CD4-positive, CD25-positive, alpha-beta regulatory T cell (primary cell): ENCODE measurements at regions not wholly inside any gene's neighbourhood (a gene's known extent, or its start where the extent isn't known, plus 50 kb on each side); places are given as distances from the start of the nearest gene placed in this dataset.
A peak's percentile ranks its signal among the peaks of the same experiment; 100 is the strongest.

Experiments used
- ATAC-seq, 2 donors: fragments of 150-1000 bp; cut with Tn5 transposase; one replicate each; pipeline ENCODE4 v1.10.0; 2021; ENCODE audit warnings: low read depth in 2 of 2, moderate number of reproducible peaks in 2 of 2, moderate library complexity in 1 of 2
- DNase-seq, 3 donors: peaks; one replicate each; pipeline versions ENCODE4 v3.0.0 to v3.0.0-alpha.2; 2012 to 2022; ENCODE audit warnings: mixed read lengths in 1 of 3
- H3K27ac ChIP-seq: one replicate; pipeline ENCODE4 v1.7.0; 2013; ENCODE audit warnings: mild to moderate bottlenecking, low read length; ENCODE audit not compliant: insufficient read depth, poor library complexity, severe bottlenecking
- H3K27me3 ChIP-seq: one replicate; pipeline ENCODE4 v1.7.0; 2013; ENCODE audit warnings: low read length; ENCODE audit not compliant: control insufficient read depth, insufficient read depth
- H3K36me3 ChIP-seq: one replicate; pipeline ENCODE4 v1.7.0; 2013; ENCODE audit warnings: mild to moderate bottlenecking, low read length, moderate library complexity; ENCODE audit not compliant: control insufficient read depth, insufficient read depth
- H3K4me1 ChIP-seq: 2 replicates; pipeline ENCODE4 v1.7.0; 2013; ENCODE audit warnings: mild to moderate bottlenecking, low read length; ENCODE audit not compliant: insufficient read depth, control insufficient read depth, poor library complexity, severe bottlenecking
- H3K4me3 ChIP-seq: one replicate; pipeline ENCODE4 v1.7.0; 2013; ENCODE audit warnings: low read depth, mild to moderate bottlenecking, low read length, moderate library complexity
- H3K9me3 ChIP-seq, 2 experiments: 1 replicate in 1 of 2; 2 replicates in 1 of 2; pipeline ENCODE4 v1.7.0; 2013; ENCODE audit warnings: low read length in 2 of 2, mild to moderate bottlenecking in 1 of 2, moderate library complexity in 1 of 2; ENCODE audit not compliant: control insufficient read depth in 2 of 2
- H3K27ac Mint-ChIP-seq, 3 donors: one replicate each; pipeline ENCODE4 v1.8.0; 2020 to 2022; ENCODE audit warnings: mild to moderate bottlenecking in 3 of 3, mixed read lengths in 3 of 3, moderate library complexity in 2 of 3
- H3K27me3 Mint-ChIP-seq: one replicate; pipeline ENCODE4 v1.8.0; 2022; ENCODE audit warnings: mild to moderate bottlenecking, mixed read lengths
- H3K36me3 Mint-ChIP-seq: one replicate; pipeline ENCODE4 v1.8.0; 2020; ENCODE audit warnings: mixed read lengths
- H3K4me1 Mint-ChIP-seq, 4 donors: one replicate each; pipeline ENCODE4 v1.8.0; 2020 to 2022; ENCODE audit warnings: mixed read lengths in 4 of 4, mild to moderate bottlenecking in 1 of 4
- H3K4me3 Mint-ChIP-seq, 4 donors: one replicate each; pipeline ENCODE4 v1.8.0; 2020 to 2022; ENCODE audit warnings: mild to moderate bottlenecking in 4 of 4, mixed read lengths in 4 of 4, moderate library complexity in 3 of 4
- H3K9me3 Mint-ChIP-seq, 7 donors: one replicate each; pipeline ENCODE4 v1.8.0; 2020 to 2022; ENCODE audit warnings: mixed read lengths in 7 of 7, mild to moderate bottlenecking in 3 of 7, moderate library complexity in 2 of 7

DNA sequence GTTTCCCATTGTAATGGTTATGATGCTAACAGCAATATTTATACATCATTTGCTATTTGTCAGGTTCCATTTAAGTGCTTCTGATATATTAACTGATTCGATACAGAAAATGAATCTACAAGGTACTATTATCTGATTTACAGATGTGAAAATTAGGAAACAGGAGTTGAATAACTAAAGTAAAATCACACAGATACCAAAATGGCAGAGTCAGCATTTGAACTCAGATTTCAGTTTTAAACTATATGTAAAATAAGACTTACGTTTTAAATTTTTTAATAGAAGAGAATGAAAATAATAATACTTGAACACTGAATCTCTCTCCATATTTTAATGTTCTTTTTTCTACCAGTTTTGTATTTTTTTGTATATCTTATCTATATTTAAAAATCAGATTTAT lies 313.2 kb downstream of the MDFIC start:
- Mint-ChIP-seq H3K27me3 (no peaks in the 10 kb centered on the region), H3K4me3 (no peak overlapping the region), H3K9me3 (peaks cover 0 to 11% (median 3%) of the 10 kb centered on the region in 7 donors), H3K36me3 (no peaks in the 10 kb centered on the region), H3K4me1 (peaks cover 2 to 16% (median 7%) of the 10 kb centered on the region in 4 donors), H3K27ac (no peak overlapping the region)
- Histone ChIP-seq H3K27me3 (no peaks in the 10 kb centered on the region), H3K4me1 (peaks cover 2% of the 10 kb centered on the region), H3K36me3 (no peaks in the 10 kb centered on the region), H3K27ac (no peak overlapping the region), H3K4me3 (no peak overlapping the region), H3K9me3 (no peaks in the 10 kb centered on the region)
- ATAC-seq: no peak
- no peak for DNase-seq

DNA sequence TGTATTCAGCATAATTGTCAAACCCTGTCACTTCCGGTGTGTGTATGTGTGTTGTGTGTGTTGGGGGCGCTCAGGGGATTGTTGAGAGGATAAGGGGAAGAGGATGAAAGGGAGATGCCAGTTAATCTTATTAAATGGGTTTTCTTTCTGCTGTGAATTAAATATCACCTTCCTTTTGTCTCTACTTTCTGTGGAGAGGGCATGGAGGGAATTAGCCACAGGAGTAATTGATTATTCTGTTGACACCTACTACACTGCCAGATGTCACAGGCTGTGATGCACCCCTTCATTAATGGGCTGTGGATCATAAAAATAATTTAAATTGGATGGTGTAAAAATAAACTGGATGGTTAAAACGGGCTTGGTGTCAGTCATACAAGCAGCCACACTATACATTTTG lies 311.9 kb downstream of the MDFIC start:
- H3K4me1 Mint-ChIP-seq: peaks cover 2 to 29% (median 15%) of the 10 kb centered on the region in 4 donors
- H3K27ac Mint-ChIP-seq: no peak overlapping the region
- no peak for DNase-seq
- Histone ChIP-seq H3K4me1 (peaks cover 9% of the 10 kb centered on the region), H3K9me3 (no peaks in the 10 kb centered on the region), H3K27me3 (no peaks in the 10 kb centered on the region), H3K36me3 (no peaks in the 10 kb centered on the region), H3K27ac (no peak overlapping the region), H3K4me3 (no peak overlapping the region)
- no peak overlapping the region for H3K4me3 Mint-ChIP-seq
- H3K9me3 Mint-ChIP-seq: peaks cover 0 to 11% (median 3%) of the 10 kb centered on the region in 7 donors
- ATAC-seq: no peak
- H3K27me3 Mint-ChIP-seq: no peaks in the 10 kb centered on the region
- H3K36me3 Mint-ChIP-seq: no peaks in the 10 kb centered on the region

DNA sequence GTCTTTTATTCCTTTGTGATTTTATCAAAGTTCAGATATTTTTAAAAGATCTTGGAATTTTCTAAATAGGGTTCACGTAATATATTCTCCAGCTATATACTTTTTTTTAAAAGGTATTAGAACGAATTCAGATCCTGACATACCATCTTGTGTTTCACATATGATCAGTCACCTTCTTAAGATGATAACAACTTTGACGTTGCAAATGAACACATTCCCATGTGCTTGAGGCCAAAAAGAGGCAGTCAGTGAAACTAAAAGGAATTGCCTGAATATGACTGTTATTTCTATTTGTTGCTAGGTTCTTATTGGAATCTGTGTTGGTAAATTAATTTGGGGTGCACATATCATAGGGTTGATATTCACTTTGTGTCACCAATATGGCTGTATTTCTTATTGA lies 310.1 kb downstream of the MDFIC start:
- Histone ChIP-seq H3K4me1 (peaks cover 9% of the 10 kb centered on the region), H3K36me3 (no peaks in the 10 kb centered on the region), H3K4me3 (no peak overlapping the region), H3K9me3 (no peaks in the 10 kb centered on the region), H3K27me3 (no peaks in the 10 kb centered on the region), H3K27ac (no peak overlapping the region)
- Mint-ChIP-seq H3K9me3 (peaks cover 0 to 11% (median 3%) of the 10 kb centered on the region in 7 donors), H3K4me3 (no peak overlapping the region), H3K27me3 (no peaks in the 10 kb centered on the region), H3K36me3 (no peaks in the 10 kb centered on the region), H3K4me1 (peaks cover 2 to 31% (median 17%) of the 10 kb centered on the region in 4 donors), H3K27ac (no peak overlapping the region)
- DNase-seq (no peak), ATAC-seq (no peak)

DNA sequence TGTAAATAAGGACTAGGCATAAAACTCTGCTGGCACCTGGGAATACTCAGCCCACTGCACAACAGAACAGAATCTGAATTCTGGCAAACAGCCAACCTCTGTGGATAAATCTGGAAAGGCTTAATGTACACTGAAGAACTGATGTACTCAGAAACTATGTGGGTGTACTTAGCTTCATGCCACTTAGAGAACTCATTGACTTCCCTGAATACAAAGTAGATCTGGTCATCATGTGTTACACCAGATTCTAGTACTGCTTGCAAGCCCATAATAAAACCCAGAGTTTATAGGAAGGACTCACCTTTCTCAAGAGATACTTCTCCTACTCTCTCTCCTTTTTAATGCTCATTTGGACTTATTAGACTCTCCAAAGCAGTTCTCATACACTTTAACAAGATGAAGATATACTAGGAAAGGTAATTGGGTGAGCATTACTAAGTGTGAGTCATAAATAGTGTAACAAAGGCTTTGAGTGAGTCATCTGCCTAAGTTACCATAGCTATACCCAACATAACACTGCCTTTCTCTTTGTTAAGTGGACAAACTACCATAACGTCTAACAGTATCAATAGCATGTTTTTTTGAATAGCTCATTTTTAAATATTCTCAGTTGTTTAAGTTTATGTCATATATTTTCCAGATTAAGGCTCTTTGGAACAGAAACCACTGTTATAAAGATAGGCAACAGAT lies 309.1 kb downstream of the MDFIC start:
- H3K4me1 ChIP-seq: peaks cover 9% of the 10 kb centered on the region
- Mint-ChIP-seq H3K36me3 (no peaks in the 10 kb centered on the region), H3K27me3 (no peaks in the 10 kb centered on the region), H3K4me3 (no peak overlapping the region), H3K4me1 (peaks cover 2 to 31% (median 17%) of the 10 kb centered on the region in 4 donors), H3K9me3 (peaks cover 0 to 11% (median 0%) of the 10 kb centered on the region in 7 donors), H3K27ac (peak overlapping the region in 1 of 3 donors; percentile 11)
- no peak overlapping the region for H3K27ac ChIP-seq
- H3K4me3 ChIP-seq: no peak overlapping the region
- H3K36me3 ChIP-seq: no peaks in the 10 kb centered on the region
- peak in 2 of 3 donors; percentile 9 to 16 for DNase-seq
- H3K27me3 ChIP-seq: no peaks in the 10 kb centered on the region
- no peaks in the 10 kb centered on the region for H3K9me3 ChIP-seq
- peak; percentile 89 to 90 for ATAC-seq

DNA sequence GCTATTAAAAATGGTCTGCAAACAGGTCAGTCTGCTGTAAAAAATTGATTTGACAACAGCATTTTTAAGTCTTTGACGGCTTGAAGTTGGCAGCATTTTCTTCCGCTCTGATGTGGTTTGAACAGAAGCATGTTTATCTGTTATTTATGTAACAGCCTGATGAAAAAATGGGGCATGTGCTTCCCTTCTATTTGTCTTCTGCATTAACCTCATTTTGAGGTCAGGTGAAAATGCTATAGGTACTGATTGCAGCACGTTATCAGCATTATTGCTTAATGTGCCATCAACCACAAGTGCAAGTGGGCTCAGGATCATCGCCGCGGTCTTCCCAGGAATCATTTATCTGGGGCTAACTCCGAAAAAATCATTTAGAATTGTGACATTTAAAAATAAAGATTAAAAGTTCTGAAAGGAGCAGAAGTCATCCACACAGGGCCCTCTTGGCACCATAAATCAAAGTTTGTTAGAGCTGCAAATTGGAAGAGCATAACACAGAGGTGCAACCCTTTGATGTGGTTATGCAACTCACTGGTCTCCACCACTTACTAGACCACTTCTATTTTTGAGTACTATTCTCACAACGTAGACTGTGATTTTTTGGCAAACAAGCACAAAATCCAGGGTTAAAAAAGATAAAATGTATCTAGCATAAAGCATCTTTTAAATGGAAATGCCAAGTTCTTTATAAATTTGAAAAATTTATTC lies 307.7 kb downstream of the MDFIC start:
- Histone ChIP-seq H3K4me1 (peaks cover 9% of the 10 kb centered on the region), H3K27ac (no peak overlapping the region), H3K4me3 (no peak overlapping the region), H3K27me3 (no peaks in the 10 kb centered on the region), H3K9me3 (no peaks in the 10 kb centered on the region), H3K36me3 (no peaks in the 10 kb centered on the region)
- H3K27ac Mint-ChIP-seq: peak overlapping the region in 2 of 3 donors; percentile 34 to 47
- peaks cover 0 to 3% (median 0%) of the 10 kb centered on the region in 7 donors for H3K9me3 Mint-ChIP-seq
- DNase-seq: peak in 2 of 3 donors; percentile 18 to 41
- H3K36me3 Mint-ChIP-seq: no peaks in the 10 kb centered on the region
- peak overlapping the region in 2 of 4 donors; percentile 32 to 82 for H3K4me3 Mint-ChIP-seq
- no peak for ATAC-seq
- H3K4me1 Mint-ChIP-seq: peaks cover 2 to 31% (median 17%) of the 10 kb centered on the region in 4 donors
- no peaks in the 10 kb centered on the region for H3K27me3 Mint-ChIP-seq

DNA sequence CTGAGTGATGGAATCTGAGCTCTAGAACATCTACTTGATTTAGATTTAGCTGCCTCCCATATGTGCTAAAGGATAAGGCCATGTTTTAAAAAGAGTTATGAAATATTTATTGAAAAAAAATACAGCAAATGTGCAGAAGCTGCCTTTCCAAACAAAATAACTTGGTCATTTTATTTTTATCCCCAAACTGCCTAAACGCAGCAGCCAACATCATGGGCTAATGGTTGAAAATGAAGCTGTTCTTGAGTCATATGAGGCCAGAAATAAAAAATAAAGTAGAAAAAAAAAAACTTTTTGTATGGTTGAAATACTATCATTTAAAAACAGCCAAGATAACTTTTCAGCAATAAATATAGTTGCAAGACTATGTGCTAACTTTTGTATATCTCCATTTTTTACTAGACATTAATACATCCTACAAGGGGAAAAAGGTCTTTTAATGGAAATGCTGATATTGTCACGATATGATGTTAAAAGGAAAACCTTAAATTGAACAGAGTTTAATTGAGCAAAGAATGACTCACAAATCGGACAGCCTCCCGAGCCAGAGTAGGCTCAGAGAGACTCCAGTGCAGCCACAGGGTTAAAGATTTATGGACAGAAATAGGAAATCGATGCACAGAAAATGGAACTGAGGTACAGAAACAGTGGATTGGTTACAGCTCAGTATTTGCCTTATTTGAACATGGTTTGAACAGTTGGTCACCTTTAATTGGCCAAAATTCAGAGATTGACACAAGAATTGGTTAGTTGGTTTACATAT lies 305.8 kb downstream of the MDFIC start:
- Mint-ChIP-seq H3K4me3 (no peak overlapping the region), H3K4me1 (peaks cover 2 to 29% (median 17%) of the 10 kb centered on the region in 4 donors), H3K27me3 (no peaks in the 10 kb centered on the region), H3K9me3 (peaks cover 0 to 3% (median 0%) of the 10 kb centered on the region in 7 donors), H3K27ac (no peak overlapping the region), H3K36me3 (no peaks in the 10 kb centered on the region)
- DNase-seq (no peak), ATAC-seq (no peak)
- no peak overlapping the region for H3K27ac ChIP-seq
- no peaks in the 10 kb centered on the region for H3K9me3 ChIP-seq
- peaks cover 9% of the 10 kb centered on the region for H3K4me1 ChIP-seq
- no peaks in the 10 kb centered on the region for H3K36me3 ChIP-seq
- H3K27me3 ChIP-seq: no peaks in the 10 kb centered on the region
- H3K4me3 ChIP-seq: no peak overlapping the region

DNA sequence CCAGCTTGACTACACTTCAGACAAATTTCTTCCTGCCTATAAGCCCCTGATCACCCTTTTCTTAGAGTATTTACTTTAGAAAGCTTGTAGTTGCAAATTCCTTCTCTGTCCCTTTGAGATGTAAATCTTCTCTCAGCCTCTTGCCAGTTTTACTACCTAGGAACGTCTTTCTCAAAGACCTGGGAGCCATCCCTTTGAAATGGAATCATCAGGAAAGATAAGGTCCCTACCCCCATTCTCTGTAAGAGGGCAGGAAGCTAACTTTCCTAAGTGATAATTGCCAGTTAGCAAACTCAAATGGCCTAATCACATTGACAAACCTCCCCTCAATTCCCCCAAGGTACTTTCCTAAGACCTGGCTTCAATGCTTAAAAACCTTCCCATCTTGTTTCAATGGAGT lies 304.5 kb downstream of the MDFIC start:
- no peak overlapping the region for H3K27ac Mint-ChIP-seq
- peaks cover 0 to 3% (median 0%) of the 10 kb centered on the region in 7 donors for H3K9me3 Mint-ChIP-seq
- no peaks in the 10 kb centered on the region for H3K27me3 ChIP-seq
- ATAC-seq (no peak), DNase-seq (no peak)
- no peaks in the 10 kb centered on the region for H3K9me3 ChIP-seq
- H3K4me3 ChIP-seq: no peak overlapping the region
- peaks cover 2 to 24% (median 16%) of the 10 kb centered on the region in 4 donors for H3K4me1 Mint-ChIP-seq
- H3K36me3 ChIP-seq: no peaks in the 10 kb centered on the region
- H3K4me3 Mint-ChIP-seq: no peak overlapping the region
- H3K27ac ChIP-seq: no peak overlapping the region
- no peaks in the 10 kb centered on the region for H3K36me3 Mint-ChIP-seq
- H3K27me3 Mint-ChIP-seq: no peaks in the 10 kb centered on the region
- H3K4me1 ChIP-seq: peaks cover 9% of the 10 kb centered on the region
